WTC11 (cell line): ENCODE measurements at regions not wholly inside any gene's neighbourhood (a gene's known extent, or its start where the extent isn't known, plus 50 kb on each side); places are given as distances from the start of the nearest gene placed in this dataset.

Experiments used
- ATF1 ChIP-seq: sonication (generic); formaldehyde crosslinking; IDR thresholded peaks from 2 replicates; pipeline ENCODE4 v1.8.1; 2023; ENCODE audit warnings: mild to moderate bottlenecking, moderate library complexity, missing genetic modification reagents
- HMGA2 ChIP-seq: fragments of 250-450 bp; sonication (Bioruptor Pico); IDR thresholded peaks from 2 replicates; pipeline ENCODE4 v1.4.0; 2021; ENCODE audit warnings: mild to moderate bottlenecking, moderate library complexity
- IRF2 ChIP-seq: sonication (generic); formaldehyde crosslinking; IDR thresholded peaks from 2 replicates; pipeline ENCODE4 v1.8.0; 2022; ENCODE audit warnings: low read depth, missing genetic modification reagents, borderline replicate concordance
- JAZF1 ChIP-seq: fragments of 250-450 bp; sonication (Bioruptor Pico); IDR thresholded peaks from 2 replicates; pipeline ENCODE4 v1.9.0; 2021; ENCODE audit warnings: moderate library complexity, mild to moderate bottlenecking, inconsistent platforms
- TF ChIP-seq, protein P1 (sequence below): fragments of 200-600 bp; IDR thresholded peaks from 2 replicates; pipeline ENCODE4 v1.8.0; 2022; ENCODE audit warnings: antibody characterized with exemption
- TF ChIP-seq, protein P2 (sequence below): sonication (generic); formaldehyde crosslinking; IDR thresholded peaks from 2 replicates; pipeline ENCODE4 v1.8.1; 2022; ENCODE audit warnings: mild to moderate bottlenecking, moderate library complexity, missing genetic modification reagents
- TF ChIP-seq, protein P3 (sequence below): sonication (generic); formaldehyde crosslinking; IDR thresholded peaks from 2 replicates; pipeline ENCODE4 v1.8.1; 2023; ENCODE audit warnings: mild to moderate bottlenecking, missing genetic modification reagents, moderate library complexity
- TF ChIP-seq, protein P4 (sequence below): fragments of 250-450 bp; sonication (Bioruptor Pico); IDR thresholded peaks from 2 replicates; pipeline ENCODE4 v2.1.2; 2022; ENCODE audit warnings: mild to moderate bottlenecking, moderate library complexity
- TF ChIP-seq, protein P5 (sequence below): sonication (generic); formaldehyde crosslinking; IDR thresholded peaks from 2 replicates; pipeline ENCODE4 v1.8.0; 2022; ENCODE audit warnings: mild to moderate bottlenecking, missing genetic modification reagents

DNA sequence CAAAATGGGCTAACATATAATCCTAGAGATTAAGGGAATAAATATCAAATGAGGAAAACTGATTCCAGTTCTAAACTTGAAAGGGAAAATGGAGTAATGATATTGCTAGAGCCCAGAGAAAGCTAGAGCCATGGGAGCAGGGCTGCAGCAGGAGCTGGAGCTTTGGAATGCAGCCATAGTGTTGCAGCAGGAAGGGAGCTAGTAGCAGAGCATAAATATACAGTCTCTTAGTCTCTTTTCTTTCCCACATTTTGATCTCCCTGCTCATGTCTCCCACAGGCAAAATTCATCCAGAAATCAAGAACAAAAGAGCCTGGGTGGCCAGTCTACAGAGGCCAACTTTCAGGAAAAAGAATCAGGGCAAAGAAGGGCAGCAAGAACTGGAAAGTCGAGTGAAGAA is 253.7 kb downstream of the ATXN7L3B start:
- TF ChIP-seq, protein P1, sequence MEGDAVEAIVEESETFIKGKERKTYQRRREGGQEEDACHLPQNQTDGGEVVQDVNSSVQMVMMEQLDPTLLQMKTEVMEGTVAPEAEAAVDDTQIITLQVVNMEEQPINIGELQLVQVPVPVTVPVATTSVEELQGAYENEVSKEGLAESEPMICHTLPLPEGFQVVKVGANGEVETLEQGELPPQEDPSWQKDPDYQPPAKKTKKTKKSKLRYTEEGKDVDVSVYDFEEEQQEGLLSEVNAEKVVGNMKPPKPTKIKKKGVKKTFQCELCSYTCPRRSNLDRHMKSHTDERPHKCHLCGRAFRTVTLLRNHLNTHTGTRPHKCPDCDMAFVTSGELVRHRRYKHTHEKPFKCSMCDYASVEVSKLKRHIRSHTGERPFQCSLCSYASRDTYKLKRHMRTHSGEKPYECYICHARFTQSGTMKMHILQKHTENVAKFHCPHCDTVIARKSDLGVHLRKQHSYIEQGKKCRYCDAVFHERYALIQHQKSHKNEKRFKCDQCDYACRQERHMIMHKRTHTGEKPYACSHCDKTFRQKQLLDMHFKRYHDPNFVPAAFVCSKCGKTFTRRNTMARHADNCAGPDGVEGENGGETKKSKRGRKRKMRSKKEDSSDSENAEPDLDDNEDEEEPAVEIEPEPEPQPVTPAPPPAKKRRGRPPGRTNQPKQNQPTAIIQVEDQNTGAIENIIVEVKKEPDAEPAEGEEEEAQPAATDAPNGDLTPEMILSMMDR, result no peak
- TF ChIP-seq, protein P2, sequence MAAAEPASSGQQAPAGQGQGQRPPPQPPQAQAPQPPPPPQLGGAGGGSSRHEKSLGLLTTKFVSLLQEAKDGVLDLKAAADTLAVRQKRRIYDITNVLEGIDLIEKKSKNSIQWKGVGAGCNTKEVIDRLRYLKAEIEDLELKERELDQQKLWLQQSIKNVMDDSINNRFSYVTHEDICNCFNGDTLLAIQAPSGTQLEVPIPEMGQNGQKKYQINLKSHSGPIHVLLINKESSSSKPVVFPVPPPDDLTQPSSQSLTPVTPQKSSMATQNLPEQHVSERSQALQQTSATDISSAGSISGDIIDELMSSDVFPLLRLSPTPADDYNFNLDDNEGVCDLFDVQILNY, result no peak
- TF ChIP-seq HMGA2 (CRISPR knock-in tag) (no peak), JAZF1 (CRISPR knock-in tag) (no peak), ATF1 (no peak), IRF2 (no peak)
- TF ChIP-seq, protein P3, sequence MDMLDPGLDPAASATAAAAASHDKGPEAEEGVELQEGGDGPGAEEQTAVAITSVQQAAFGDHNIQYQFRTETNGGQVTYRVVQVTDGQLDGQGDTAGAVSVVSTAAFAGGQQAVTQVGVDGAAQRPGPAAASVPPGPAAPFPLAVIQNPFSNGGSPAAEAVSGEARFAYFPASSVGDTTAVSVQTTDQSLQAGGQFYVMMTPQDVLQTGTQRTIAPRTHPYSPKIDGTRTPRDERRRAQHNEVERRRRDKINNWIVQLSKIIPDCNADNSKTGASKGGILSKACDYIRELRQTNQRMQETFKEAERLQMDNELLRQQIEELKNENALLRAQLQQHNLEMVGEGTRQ (CRISPR knock-in tag), result no peak
- TF ChIP-seq, protein P4, sequence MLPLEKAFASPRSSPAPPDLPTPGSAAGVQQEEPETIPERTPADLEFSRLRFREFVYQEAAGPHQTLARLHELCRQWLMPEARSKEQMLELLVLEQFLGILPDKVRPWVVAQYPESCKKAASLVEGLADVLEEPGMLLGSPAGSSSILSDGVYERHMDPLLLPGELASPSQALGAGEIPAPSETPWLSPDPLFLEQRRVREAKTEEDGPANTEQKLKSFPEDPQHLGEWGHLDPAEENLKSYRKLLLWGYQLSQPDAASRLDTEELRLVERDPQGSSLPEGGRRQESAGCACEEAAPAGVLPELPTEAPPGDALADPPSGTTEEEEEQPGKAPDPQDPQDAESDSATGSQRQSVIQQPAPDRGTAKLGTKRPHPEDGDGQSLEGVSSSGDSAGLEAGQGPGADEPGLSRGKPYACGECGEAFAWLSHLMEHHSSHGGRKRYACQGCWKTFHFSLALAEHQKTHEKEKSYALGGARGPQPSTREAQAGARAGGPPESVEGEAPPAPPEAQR (CRISPR knock-in tag), result no peak
- TF ChIP-seq, protein P5, sequence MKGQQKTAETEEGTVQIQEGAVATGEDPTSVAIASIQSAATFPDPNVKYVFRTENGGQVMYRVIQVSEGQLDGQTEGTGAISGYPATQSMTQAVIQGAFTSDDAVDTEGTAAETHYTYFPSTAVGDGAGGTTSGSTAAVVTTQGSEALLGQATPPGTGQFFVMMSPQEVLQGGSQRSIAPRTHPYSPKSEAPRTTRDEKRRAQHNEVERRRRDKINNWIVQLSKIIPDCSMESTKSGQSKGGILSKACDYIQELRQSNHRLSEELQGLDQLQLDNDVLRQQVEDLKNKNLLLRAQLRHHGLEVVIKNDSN, result no peak
